Medulla oblongata (tissue), 1 donor: ENCODE measurements at regions not wholly inside any gene's neighbourhood (a gene's known extent, or its start where the extent isn't known, plus 50 kb on each side); places are given as distances from the start of the nearest gene placed in this dataset.
A peak's percentile ranks its signal among the peaks of the same experiment; 100 is the strongest.
"Not testable (repeated sequence)": the region's sequence is repeated elsewhere in the genome, so short reads cannot be mapped to it uniquely, and the experiment has no call there.

Experiments used
- DNase-seq: peaks from one replicate; pipeline ENCODE4 v3.0.0-alpha.2; 2015; ENCODE audit errors: extremely low spot score

DNA sequence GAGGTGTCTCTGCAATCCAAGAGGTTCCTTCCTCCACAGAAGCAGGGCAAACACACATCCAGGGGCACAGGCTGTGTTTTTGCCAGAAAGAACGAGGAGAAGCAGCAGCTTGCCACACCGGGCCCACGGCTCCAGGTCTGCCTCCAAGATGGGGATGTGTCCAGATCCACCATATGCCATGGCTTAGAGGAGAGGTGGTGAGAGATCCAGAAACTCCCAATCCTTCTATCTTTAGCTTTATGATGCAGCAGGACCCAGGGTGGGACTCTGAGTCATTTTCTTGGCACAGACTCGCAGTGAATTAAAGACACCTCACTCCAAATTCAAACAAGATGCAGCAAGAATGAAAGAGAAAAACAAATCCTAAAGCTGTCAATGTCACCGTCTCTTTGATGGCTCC lies 481.4 kb upstream of the TMEM132C start:
- no peak for DNase-seq

DNA sequence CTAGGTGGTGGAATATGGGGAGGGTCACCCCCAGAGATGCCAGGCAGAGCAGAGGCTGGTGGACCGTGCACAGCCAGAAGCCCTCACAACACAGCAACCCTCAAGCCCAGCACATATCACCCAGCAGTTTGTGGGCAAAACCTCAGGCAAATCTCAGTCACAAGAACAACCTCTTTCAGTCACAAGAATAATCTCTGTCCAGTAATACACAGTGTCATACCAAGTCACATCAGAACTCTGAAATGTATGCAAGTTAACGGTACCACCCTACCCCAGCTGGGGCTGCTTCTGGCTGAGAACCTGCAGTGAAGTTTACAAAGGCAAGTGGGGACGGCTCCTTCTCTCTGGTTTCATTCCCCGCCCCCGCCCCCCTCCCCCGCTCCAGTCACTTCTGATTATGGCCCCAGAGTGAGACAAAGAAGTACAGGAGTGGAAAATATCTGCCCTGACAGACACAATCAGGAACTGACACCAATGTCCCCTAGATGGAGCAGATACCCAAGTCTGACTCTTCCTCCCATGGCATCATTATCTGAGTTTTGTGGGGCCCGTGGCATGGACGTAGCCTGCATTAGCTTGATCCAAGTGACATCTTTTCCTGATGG lies 480.9 kb upstream of the TMEM132C start:
- no peak for DNase-seq

GRCh38 chr12:127787544-127787943 lies 479.4 kb upstream of the TMEM132C start:
- no peak for DNase-seq

DNA sequence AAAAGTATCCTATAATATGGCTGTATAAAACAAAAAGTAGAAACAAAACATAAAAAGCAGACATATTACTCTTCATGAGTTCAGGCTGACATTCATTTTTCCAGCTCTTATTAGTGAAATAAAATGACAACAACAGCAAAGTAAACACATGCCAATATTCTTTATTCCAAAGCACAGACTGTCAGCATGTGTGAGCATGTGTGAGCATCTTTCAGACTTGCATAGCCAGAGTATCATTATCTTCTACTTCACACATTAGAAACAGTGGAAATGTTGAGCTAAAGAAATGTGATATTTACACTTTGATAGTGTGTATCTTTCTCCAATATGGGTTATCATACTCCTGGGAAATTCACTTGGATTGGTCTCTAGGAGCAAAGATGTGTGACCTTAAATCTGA lies 476.6 kb upstream of the TMEM132C start:
- no peak for DNase-seq

GRCh38 chr12:127791217-127791616 lies 475.8 kb upstream of the TMEM132C start:
- DNase-seq: no peak

DNA sequence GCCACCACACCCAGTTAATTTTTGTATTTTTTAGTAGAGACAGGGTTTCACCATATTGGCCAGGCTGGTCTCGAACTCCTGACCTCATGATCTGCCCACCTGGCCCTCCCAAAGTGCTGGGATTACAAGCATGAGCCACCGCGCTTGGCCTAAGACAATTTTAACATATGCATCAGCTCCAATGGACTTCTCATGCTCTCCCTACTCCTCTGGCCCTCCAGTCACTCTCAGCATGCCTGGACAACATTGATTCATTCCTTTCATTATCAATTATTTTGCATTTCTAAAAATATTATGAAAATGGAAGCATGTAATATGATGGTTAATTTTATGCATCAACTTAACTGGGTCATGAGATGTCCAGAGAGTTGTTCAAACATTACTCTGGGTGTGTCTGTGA lies 469.1 kb upstream of the TMEM132C start:
- DNase-seq: no peak

DNA sequence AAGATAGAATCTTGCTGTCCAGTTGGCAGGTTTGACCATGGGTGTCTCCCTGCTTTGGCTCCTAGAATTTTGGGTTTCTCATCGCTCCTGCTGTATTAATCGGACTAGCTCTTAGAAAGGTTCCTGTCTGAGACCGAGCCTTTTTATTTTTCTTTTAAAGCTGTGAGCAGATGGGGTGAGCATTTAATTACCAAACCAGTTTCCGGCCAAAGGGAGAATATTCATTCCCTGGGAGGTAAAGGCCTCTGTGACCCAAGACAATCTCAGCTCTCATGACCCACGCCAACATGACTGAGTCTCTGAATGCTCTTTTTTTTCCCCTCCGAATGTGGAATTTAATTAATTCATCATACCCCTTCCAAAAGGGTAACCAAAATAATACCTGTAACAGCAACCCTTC lies 464.7 kb upstream of the TMEM132C start:
- DNase-seq: no peak

- DNase-seq: peak; percentile 48
These were observed 463.4 kb upstream of the TMEM132C start for GRCh38 chr12:127803545-127803944.

DNA sequence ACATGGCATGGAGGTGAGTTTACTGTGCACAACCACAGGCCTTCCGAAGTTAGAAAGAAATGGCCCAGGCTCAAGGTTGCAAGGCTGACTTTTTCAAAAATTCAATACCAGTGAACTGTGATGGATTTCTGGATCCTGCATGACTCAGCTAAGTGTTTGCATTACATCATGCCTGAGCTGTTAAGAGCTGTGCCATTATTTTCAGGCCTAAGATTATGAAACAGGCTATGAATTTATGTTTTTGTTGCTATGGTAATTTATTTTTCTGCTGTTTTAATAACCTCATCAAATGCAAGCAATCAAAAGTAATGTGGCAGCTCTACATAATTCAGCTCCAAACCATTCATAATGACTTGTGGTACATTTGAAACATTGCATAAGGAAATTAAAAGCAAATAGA lies 457.7 kb upstream of the TMEM132C start:
- DNase-seq: no peak

DNA sequence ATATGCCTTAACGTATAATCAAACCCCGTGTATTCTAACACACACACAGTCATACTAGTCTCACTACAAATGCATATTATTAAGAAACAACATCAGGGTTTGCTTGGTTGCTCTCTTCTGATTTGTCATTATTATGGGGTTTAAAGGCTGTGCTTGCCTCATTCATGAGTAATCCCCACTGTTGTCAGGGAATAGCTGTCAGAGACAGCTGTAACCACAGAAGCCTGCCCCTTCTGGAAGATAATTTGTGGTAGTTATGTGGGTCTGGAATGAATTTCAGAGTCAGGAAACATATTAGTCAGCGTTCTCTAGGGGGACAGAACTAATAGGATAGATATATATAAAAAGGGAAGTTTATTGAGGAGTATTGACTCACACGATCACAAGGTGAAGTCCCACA lies 456.9 kb upstream of the TMEM132C start:
- DNase-seq: no peak

GRCh38 chr12:127810459-127810858 lies 456.5 kb upstream of the TMEM132C start:
- not testable (repeated sequence) for DNase-seq

DNA sequence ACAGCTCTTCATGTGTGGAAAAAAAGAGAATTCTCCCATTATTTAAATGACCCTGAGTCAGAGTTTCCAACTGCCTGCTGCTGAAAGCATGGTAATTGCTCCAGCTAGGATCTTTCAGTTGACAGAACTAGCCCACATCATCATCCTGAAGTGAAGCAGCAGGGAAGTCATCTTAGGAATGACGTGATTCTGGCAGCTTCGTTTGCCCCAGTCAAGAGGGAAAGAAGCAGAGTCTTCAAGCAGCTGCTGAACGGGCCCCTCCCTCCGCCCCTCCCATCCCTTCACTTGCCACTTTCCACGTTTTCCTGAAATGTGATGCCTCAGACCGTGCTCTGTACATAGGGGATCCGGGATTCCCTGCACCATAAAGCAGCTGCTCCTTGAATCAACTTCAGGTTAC lies 455.0 kb upstream of the TMEM132C start:
- no peak for DNase-seq

GRCh38 chr12:127813147-127813546 lies 453.8 kb upstream of the TMEM132C start:
- no peak for DNase-seq

DNA sequence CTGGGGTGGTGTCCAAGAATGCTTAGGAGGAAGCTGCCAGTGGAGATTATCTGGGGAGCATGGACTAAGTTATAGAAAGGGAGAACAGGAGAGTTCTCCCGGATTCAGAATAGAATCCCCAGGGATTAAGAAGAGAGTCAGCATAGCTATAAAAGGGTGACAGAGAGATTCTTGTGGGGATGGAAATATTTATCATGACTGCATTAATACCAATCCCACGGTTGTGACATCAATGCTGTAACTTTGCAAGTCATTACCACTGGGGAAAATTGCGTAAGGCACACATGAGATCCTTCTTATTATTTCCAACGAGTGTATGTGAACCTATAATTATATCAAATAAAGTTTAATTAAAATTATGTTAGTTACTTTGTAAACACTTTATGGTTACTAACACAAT lies 447.9 kb upstream of the TMEM132C start:
- no peak for DNase-seq

GRCh38 chr12:127820271-127820670 lies 446.7 kb upstream of the TMEM132C start:
- DNase-seq: no peak

DNA sequence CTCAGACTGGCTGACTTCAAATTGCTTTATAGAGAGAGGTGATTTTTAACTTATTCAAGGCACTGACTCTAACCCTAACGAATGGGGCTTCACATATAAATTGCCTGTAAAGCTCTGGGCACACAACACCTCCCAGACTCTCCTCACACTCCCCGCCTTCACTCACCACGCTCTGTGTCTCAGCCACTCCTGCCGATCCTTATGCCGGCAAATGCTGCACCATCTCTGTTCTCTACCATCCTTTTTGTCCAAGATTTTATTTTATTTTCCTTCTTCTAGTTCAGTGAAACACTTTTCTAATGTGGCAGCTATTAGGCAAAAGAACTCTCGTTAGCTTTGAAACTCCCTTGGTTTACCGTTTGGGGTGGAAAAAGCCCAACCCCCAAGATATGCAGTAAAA lies 446.1 kb upstream of the TMEM132C start:
- DNase-seq: no peak

DNA sequence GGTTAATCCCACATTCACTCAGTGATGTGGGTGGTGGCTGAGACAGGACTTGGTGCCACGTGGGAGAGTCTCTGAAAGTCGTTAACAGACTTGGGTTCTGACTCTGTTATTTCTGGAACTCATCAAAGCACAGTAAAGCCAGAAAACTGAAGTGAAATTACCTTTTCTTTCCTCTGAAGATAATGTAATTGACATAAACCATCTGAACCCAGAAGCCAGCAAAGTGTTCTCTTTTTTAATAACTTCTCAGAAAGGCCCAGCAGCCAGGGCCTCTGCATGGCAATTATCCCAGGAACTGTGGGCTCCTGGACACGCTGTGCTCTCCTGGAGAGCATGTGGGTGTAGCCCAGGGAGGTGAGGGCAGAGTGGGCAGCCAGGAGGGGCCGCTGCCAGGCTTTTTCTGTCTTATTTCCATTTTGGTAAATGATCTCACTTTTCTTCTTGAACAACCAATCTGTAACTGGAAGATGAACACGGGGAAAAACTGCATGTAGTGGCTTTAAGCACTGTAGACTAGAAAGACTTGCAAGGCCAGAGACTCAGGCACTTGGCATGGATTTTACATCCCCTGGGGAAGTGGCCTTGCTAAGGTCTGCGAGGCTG lies 444.1 kb upstream of the TMEM132C start:
- DNase-seq: peak; percentile 8

GRCh38 chr12:127823801-127824200 lies 443.2 kb upstream of the TMEM132C start:
- no peak for DNase-seq

DNA sequence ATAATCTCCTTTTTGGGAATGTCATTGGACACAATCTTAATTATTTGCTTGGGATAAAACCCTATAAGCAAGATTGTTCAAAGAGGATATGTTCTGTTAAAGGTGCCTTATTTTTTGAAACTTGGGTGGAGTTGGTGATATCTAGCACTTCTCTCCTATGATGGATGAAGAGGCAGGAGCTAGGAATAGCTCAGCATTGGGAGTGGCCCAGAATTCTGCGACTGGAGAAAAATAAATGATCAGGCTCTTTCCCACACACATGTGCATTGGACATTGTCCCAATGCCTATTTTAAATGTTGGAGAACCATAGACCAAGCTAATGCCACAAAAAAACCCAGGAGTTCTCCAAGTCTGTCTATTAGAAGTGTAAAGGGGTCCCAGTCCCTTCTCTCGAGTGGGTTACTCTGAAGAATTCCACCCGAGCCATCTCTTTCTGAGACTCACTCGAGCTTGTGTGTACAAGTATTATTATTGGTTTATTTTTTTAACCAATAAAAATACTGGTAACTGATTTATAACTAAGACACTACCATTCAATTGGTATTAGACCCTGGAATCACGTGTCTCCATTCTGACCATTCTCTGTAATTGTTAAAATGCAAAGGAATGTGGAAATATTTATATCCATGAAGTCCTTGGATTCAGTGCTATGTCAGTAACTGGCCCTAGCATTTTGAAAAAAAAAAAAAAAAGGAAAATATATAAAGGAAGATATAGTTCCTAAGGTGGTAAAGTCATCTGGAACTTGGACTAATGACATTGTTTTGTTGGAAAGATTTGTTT lies 437.5 kb upstream of the TMEM132C start:
- DNase-seq: no peak

DNA sequence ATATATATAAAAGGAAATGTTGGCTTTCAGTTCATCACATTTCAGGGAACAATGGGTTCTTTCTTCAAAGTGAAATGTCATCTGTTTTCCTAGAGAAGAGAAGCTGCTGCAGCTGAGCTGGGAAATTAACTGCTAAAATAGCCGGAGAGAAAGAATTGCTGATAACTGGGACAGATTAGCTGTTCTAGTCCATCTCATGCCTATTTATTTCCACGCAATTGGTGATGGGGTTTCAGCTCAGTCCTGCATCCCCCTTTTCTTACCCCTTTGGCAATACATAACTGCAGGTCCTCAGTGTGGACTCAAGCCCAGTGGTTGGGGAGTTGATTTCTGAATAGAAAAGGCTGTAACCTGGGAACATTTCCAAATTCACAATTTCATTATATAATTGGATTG lies 436.9 kb upstream of the TMEM132C start:
- DNase-seq: peak; percentile 69

DNA sequence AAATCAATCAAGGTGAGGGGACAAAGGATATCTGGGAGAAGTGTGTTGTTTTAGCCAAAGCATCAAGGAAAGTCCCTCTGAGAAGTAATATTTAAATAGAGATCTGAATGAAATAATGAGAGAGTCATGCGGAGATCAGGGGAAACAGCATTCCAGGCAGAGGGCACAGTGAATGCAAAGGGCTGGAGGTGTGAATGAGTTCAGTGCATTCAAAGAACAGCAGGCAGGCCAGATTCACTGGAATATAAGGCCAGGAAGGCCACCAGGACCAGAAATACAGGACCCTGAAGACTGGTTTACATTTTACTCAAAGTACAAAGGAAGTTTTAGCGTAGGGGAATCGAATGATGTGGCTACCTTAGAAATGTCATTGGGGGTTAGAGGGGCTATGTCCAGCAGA lies 436.2 kb upstream of the TMEM132C start:
- DNase-seq: no peak

- no peak for DNase-seq
These were observed 434.8 kb upstream of the TMEM132C start for GRCh38 chr12:127832172-127832571.

DNA sequence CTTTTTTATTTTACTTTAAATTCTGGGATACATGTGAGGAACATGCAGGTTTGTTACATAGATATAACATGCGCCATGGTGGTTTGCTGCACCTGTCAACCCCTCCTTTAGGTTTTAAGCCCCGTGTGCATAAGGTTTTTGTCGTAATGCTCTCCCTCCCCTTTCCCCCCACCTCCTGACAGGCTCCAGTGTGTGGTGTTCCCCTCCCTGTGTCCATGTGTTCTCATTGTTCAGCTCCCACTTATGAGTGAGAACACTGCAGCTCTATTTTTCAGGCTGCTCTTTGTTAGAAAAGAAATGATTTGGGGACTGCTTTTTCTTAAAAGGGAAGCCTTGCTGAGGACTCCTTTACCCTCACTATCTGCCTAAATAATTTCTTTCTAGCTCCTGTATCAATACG lies 430.2 kb upstream of the TMEM132C start:
- peak; percentile 63 for DNase-seq
